ENCODE measurements at regions not wholly inside any gene's neighbourhood (a gene's known extent, or its start where the extent isn't known, plus 50 kb on each side); places are given as distances from the start of the nearest gene placed in this dataset.

DNA sequence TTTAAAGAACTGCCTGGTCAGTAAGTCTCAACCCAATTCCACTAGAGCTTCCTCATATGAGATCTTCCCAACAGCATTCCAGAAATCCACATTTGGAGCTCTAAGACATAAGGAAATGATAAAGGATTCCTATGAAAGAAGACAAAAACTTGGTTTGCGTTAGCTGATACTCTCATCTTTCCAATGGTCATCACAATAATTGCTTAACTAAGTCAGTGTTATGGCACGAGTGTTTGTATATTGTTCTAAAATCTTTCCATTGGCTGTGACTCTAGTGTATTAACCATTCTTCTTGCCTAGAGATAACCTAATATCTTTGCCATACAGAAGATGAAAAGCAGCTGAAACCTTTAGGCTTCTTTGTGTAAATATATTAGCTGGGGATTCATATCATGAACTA lies 289.0 kb downstream of the SNX13 start:
- TF ChIP-seq, protein P1, sequence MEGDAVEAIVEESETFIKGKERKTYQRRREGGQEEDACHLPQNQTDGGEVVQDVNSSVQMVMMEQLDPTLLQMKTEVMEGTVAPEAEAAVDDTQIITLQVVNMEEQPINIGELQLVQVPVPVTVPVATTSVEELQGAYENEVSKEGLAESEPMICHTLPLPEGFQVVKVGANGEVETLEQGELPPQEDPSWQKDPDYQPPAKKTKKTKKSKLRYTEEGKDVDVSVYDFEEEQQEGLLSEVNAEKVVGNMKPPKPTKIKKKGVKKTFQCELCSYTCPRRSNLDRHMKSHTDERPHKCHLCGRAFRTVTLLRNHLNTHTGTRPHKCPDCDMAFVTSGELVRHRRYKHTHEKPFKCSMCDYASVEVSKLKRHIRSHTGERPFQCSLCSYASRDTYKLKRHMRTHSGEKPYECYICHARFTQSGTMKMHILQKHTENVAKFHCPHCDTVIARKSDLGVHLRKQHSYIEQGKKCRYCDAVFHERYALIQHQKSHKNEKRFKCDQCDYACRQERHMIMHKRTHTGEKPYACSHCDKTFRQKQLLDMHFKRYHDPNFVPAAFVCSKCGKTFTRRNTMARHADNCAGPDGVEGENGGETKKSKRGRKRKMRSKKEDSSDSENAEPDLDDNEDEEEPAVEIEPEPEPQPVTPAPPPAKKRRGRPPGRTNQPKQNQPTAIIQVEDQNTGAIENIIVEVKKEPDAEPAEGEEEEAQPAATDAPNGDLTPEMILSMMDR (IDR thresholded peaks at IDR 0.05): no peak
- no peak for TF ChIP-seq POLR2AphosphoS5 (IDR thresholded peaks at IDR 0.05)

All from breast epithelium (tissue), 3 donors.